Effector memory CD4-positive, alpha-beta T cell (primary cell): ENCODE measurements at regions not wholly inside any gene's neighbourhood (a gene's known extent, or its start where the extent isn't known, plus 50 kb on each side); places are given as distances from the start of the nearest gene placed in this dataset.

Experiments
- DNase-seq, 3 donors: peaks; one replicate each; pipeline ENCODE4 v3.0.0-alpha.2; 2020
- H3K27ac ChIP-seq: 2 replicates; pipeline ENCODE4 v1.7.0; 2013; ENCODE audit warnings: mild to moderate bottlenecking, low read length, moderate library complexity; ENCODE audit not compliant: insufficient read depth, poor library complexity, severe bottlenecking
- H3K27me3 ChIP-seq: replicated peaks from 2 replicates; pipeline ENCODE4 v1.7.0; 2013; ENCODE audit warnings: mild to moderate bottlenecking, low read length; ENCODE audit not compliant: insufficient read depth, control insufficient read depth, poor library complexity, severe bottlenecking
- H3K36me3 ChIP-seq: 2 replicates; pipeline ENCODE4 v1.7.0; 2013; ENCODE audit warnings: mild to moderate bottlenecking, low read length, moderate library complexity; ENCODE audit not compliant: control insufficient read depth, insufficient read depth
- H3K4me1 ChIP-seq: 2 replicates; pipeline ENCODE4 v1.7.0; 2013; ENCODE audit warnings: low read length, mild to moderate bottlenecking; ENCODE audit not compliant: control insufficient read depth, insufficient read depth, poor library complexity, severe bottlenecking
- H3K4me3 ChIP-seq: 2 replicates; pipeline ENCODE4 v1.7.0; 2013; ENCODE audit warnings: low read length, low read depth, mild to moderate bottlenecking; ENCODE audit not compliant: insufficient read depth, poor library complexity, severe bottlenecking
- H3K9me3 ChIP-seq: 2 replicates; pipeline ENCODE4 v1.7.0; 2013; ENCODE audit warnings: mild to moderate bottlenecking, low read length, moderate library complexity; ENCODE audit not compliant: control insufficient read depth

DNA sequence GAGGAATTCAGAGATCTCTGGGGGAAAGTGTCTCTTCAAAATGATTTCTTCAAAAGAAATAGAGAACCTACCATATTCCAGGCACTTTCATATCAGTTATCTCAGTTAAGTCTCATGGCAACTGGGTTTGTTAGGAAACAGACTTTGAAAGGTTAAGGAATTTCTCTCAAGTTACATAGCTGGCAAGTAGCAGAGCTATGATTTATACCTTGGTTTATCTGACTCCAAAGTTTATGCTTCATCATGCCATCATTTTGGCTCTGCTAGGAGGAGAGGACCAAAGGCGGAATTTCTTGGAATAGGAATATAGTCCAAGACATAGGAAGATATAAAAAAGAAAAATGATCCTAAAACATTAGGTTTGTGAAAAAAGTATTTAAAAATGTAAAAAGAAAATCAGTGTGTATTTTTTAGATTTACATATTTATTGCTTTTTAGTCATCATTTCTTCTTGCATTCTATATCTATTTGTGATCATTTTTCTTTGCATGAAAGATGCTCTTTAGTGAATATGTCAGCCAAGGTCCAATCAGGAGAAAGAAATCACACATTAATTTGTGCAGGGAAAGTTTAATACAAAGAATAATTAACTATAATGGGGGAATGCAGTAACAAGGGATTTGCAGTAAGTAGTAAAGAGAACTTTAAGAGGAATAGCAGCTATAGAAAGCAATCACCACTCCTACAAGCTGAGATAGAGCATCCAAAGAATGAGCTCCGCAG is 199.1 kb upstream of the ZBED5 start:
- Histone ChIP-seq H3K9me3 (no peaks in the 10 kb centered on the region), H3K27ac (no peak overlapping the region)
- no peak for DNase-seq

DNA sequence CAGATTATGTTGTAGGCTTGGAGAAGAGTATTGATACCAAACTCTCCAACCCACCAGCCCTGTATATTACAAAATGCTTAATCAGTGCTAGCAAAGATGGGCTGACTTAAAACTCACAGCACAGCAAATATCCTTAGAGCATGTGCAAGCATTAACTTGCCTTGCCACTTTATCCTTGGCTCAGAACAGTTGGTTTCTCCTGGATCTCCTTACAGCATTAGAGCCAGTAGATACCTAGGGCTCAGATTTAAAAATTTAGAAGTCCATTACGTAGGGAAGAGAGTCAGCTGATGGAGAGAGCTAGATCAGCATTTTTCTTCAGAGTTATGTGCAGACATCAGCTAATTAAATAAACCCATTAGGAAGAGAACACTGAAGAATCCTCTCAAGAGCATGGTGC is 198.5 kb upstream of the ZBED5 start:
- no peak overlapping the region for H3K4me3 ChIP-seq
- no peaks in the 10 kb centered on the region for H3K27me3 ChIP-seq
- no peak for DNase-seq
- no peaks in the 10 kb centered on the region for H3K36me3 ChIP-seq
- H3K27ac ChIP-seq = no peak overlapping the region
- H3K4me1 ChIP-seq = no peaks in the 10 kb centered on the region
- H3K9me3 ChIP-seq = no peaks in the 10 kb centered on the region

More for the DNA sequence above, 199.1 kb upstream of the ZBED5 start:
- Histone ChIP-seq H3K36me3 (no peaks in the 10 kb centered on the region), H3K4me1 (no peaks in the 10 kb centered on the region), H3K4me3 (no peak overlapping the region), H3K27me3 (no peaks in the 10 kb centered on the region)

DNA sequence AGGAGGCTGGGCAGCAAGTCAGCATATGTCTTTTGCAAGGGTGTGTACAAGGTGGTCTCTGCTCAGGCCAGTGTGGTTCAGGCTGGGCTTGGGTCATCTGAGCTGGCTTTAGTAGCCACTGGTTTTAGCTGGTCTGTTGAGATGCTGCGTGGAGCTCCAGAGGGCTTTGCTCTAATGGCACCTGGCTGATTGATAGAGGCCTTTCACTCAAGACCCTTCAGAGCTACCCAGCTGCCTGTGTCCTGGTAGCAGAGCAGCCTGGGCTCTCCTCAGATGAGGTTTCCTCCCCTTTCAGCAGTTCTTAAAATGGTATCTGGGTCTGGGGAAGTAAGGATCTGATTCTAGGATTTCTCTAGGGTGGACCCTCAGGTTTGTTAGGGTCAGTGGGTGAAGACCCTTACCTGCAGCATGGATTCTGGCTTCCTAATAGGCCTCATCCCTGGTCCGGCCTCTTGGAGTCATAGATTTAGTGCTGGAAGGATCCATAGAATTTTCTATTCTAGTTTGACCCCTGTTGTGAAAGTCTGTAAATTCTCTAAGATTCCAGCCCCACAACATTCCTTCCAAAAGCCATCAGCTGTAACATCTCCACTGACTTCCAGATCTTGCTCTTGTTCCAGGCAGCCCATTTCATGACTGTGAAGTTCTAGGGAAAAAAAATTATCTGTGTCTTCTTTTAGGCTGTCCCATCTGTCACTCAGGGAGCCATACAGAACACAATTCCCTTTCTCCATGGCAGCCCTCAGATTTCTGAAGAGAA is 190.2 kb upstream of the ZBED5 start:
- Histone ChIP-seq H3K4me1 (no peaks in the 10 kb centered on the region), H3K4me3 (no peak overlapping the region), H3K27me3 (no peaks in the 10 kb centered on the region), H3K27ac (no peak overlapping the region), H3K36me3 (no peaks in the 10 kb centered on the region), H3K9me3 (no peaks in the 10 kb centered on the region)
- DNase-seq = no peak

DNA sequence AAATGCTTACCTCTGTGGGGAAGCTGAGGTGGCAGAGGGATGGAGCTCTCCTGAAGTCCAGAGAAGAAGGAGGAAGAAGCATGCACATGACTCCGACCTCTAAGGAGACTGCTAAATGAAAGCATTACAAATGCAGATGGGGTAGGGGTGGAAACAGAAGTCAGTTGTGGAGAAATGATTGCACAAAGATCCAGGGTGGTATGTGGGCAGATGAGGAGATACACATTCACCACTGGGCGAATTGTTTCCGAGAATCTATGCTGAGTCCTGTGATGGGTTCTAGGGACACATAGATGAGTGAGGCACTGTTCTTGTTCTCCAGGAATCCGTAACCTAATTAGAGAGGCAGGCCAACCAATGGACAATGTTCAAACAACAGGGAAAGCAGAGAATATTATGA is 188.9 kb upstream of the ZBED5 start:
- Histone ChIP-seq H3K27me3 (no peaks in the 10 kb centered on the region), H3K4me1 (no peaks in the 10 kb centered on the region), H3K9me3 (no peaks in the 10 kb centered on the region), H3K4me3 (no peak overlapping the region), H3K27ac (no peak overlapping the region), H3K36me3 (no peaks in the 10 kb centered on the region)
- DNase-seq = no peak

DNA sequence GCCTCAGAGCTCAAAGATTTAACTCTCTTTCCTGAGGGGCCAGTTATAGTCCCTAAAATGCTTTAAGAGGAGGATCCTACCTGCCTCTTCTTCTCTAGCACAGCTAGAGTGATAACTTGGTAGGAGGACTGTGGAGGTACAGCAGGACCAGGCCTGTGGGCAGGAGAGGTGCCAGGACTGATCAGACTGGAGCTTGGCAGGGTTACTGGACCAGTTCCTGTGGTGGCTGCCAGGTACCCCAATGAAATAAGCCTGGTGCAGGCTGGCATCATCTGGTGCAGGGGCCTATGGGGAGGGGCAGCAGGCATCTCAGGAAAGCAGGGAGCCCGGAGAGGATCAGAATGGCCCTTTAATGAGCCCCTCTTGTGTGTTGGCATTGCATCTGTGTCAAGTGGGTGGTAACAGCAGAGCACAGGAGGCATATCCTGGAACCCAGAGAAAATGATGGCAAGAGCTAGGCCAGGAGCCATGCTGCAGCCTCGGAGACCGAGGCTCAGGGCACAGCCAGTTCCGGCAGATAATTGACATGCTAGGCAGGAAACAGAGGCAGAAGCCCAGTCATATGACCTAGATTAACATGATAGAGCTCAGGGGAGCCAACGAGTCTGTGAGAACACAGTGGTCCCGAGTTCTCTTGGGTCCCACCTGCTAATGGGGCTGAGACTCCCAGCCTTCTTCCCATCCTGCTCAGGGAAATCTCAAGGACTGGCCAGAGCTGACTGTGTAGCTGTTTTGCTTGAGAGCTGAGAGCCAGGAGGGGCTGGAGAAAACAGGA is 187.5 kb upstream of the ZBED5 start:
- H3K36me3 ChIP-seq = no peaks in the 10 kb centered on the region
- no peaks in the 10 kb centered on the region for H3K27me3 ChIP-seq
- DNase-seq = no peak
- no peaks in the 10 kb centered on the region for H3K4me1 ChIP-seq
- H3K27ac ChIP-seq = no peak overlapping the region
- no peak overlapping the region for H3K4me3 ChIP-seq
- no peaks in the 10 kb centered on the region for H3K9me3 ChIP-seq

DNA sequence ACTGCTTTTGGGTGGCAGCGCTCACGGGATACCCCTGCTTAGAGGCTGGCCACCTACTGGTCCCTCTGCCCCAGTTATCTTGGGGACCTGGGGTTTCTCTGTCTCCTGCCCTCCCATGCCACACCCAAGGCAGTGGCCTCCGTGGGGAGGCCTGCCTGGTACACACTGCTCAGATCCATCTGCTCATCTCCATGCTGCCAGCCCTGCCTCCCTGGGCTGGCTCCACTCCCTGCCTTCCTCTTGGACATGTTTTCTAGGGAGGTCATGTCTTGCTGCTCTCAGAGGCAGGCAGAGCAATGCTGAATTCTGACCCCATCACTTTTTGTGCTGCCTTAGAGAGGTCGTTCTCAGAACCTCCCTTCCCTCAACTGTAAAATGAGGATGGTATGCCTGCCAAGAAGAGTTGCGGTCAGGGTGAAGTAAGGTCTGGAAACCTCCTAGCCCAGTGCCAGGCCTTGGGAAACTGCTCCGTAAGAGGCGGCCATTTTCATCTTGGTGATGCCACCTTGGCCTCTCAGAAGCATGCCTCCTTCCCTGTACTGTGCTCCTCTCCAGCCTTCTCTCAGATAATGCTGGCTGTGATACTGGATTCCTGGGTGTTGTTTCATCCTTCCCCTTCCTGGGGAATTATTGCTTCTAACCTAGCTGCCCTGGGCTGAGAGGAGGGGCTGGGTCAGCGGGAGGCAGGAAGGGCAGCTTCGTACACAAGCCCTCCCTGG is 186.4 kb upstream of the ZBED5 start:
- no peaks in the 10 kb centered on the region for H3K27me3 ChIP-seq
- H3K27ac ChIP-seq = no peak overlapping the region
- DNase-seq = no peak

DNA sequence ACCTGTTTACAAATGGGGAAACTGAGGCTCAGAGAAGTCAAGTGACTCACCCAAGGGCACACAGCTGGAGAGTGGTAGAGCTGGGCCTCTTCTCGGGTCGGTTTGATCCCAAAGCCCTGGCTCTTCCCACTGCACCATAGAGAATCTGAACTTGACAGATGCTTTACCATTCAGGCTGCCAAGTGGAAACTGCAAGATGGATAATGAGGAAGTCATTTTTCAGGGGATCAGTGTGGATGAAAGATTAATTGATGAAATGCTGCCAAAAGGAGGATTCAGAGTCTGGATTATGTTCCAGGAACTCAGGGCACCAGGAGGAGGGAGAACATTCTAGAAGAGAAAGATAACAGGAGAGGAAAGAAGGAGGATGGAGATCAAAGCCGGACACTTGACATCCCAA is 185.9 kb upstream of the ZBED5 start:
- Histone ChIP-seq H3K27ac (no peak overlapping the region), H3K4me1 (no peaks in the 10 kb centered on the region), H3K9me3 (no peaks in the 10 kb centered on the region), H3K4me3 (no peak overlapping the region), H3K36me3 (no peaks in the 10 kb centered on the region), H3K27me3 (no peaks in the 10 kb centered on the region)
- DNase-seq = no peak

More for the DNA sequence above, 186.4 kb upstream of the ZBED5 start:
- Histone ChIP-seq H3K36me3 (no peaks in the 10 kb centered on the region), H3K9me3 (no peaks in the 10 kb centered on the region), H3K4me1 (no peaks in the 10 kb centered on the region), H3K4me3 (no peak overlapping the region)

DNA sequence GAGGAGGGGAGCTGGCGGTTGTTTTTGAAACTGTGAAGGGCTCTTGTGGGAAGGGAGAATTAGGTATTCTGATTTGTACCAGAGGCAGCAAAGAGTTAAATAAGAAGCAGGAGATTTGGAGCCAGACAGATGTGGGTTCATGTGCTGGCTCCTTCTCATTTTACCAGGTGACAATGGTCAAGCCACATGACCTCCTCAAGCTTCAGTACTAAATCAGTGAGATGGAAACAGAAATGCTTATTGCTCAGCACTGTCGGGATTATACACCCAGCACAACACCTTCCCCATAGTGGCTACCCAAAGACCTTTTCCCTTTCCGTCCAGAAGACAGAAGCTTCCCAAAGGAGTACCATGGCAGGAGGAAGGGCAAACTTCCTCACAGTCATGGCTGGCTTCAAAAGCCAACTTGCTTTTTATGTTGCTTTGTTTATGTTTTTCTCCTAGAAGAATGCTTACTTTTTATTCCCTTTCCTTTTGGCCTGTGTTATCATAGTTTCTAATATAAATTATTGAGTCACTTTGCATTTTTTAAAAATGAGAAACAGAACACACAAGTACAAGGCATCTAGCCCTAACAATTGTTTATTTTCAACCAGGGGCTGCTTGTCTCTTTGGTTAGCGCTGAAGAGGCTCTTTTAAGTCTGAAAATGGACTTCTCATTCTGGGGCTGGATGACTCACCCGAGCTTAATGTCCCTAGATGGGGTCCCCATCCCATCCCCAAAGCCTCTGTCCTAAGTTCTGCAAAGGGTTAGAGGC is 181.5 kb upstream of the ZBED5 start:
- H3K36me3 ChIP-seq = no peaks in the 10 kb centered on the region

DNA sequence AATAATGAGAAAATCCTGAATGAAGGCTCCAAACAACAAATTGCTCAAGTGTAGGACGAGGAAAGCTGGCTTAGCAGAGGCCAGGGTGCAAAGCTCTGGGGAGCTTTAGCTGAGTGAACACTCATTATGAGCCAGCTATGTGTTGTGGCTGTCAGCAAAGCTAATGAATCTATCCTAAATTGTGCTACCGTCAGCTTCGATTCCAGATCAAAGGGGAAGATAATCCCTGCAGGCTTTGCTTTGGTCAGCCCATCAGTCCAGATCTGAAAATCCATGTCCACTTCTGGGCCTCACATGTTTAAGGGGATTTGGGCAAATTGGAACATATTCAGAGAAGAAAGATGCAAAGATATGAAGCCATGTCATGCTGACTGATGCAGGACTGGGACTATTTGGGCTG is 180.9 kb upstream of the ZBED5 start:
- Histone ChIP-seq H3K4me1 (no peaks in the 10 kb centered on the region), H3K4me3 (no peak overlapping the region), H3K27me3 (no peaks in the 10 kb centered on the region), H3K9me3 (no peaks in the 10 kb centered on the region), H3K27ac (no peak overlapping the region), H3K36me3 (no peaks in the 10 kb centered on the region)
- DNase-seq = no peak

More for the DNA sequence above, 181.5 kb upstream of the ZBED5 start:
- H3K9me3 ChIP-seq = no peaks in the 10 kb centered on the region
- H3K27me3 ChIP-seq = no peaks in the 10 kb centered on the region
- H3K4me3 ChIP-seq = no peak overlapping the region
- no peak overlapping the region for H3K27ac ChIP-seq
- H3K4me1 ChIP-seq = no peaks in the 10 kb centered on the region
- no peak for DNase-seq
